SW480 (cell line): ENCODE measurements at regions not wholly inside any gene's neighbourhood (a gene's known extent, or its start where the extent isn't known, plus 50 kb on each side); places are given as distances from the start of the nearest gene placed in this dataset.

Experiments
- DNase-seq: peaks from one replicate; pipeline ENCODE4 v3.0.0-alpha.2; 2016; ENCODE audit warnings: low spot score

DNA sequence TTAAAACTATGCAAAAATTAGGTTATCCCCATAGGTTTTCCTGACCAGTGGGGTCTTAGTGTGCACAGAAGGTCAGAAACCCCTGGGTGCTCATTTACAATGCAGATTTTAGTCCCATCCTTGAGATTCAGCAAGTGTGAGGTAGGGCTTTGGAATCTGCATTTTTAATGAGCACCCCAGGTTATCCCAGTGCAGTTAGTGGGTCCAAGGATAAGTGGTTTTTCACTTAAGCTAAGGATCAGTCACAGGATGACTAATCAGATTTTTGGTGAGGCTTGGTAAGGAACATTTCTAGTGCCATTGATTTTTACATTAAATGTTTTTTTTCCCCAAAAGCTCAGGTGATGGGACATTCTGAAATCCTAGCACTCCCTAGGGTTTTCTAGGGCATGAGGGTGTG is 50.7 kb upstream of the MGAT5 start:
- no peak for DNase-seq
